SK-N-SH treated with all-trans-retinoic acid at 6 μM for 48 hours (cell line): ENCODE measurements at regions not wholly inside any gene's neighbourhood (a gene's known extent, or its start where the extent isn't known, plus 50 kb on each side); places are given as distances from the start of the nearest gene placed in this dataset.
"Not testable (repeated sequence)": the region's sequence is repeated elsewhere in the genome, so short reads cannot be mapped to it uniquely, and the experiment has no call there.

Experiments
- ATAC-seq: fragments of 200-7000 bp; cut with Tn5 transposase; 3 replicates; pipeline ENCODE4 v1.9.1; 2020; ENCODE audit warnings: mild to moderate bottlenecking, moderate library complexity
- ARNTL ChIP-seq: fragments of 450-650 bp; formaldehyde crosslinking; IDR thresholded peaks from 2 replicates; pipeline ENCODE4 v1.5.0; 2020; ENCODE audit warnings: low read depth, mild to moderate bottlenecking, moderate library complexity, borderline replicate concordance
- CREB5 ChIP-seq: fragments of 250-450 bp; sonication (Bioruptor Pico); IDR thresholded peaks from 2 replicates; pipeline ENCODE4 v1.5.1; 2020; ENCODE audit warnings: low read depth, mild to moderate bottlenecking, moderate library complexity
- CSDC2 ChIP-seq: fragments of 250-450 bp; sonication (Bioruptor Pico); IDR thresholded peaks from 2 replicates; pipeline ENCODE4 v1.5.0; 2020; ENCODE audit warnings: mild to moderate bottlenecking, moderate library complexity
- CSRNP3 ChIP-seq: fragments of 250-450 bp; sonication (Bioruptor Pico); IDR thresholded peaks from 2 replicates; pipeline ENCODE4 v1.5.1; 2021; ENCODE audit warnings: mild to moderate bottlenecking, moderate library complexity
- ESRRG ChIP-seq: fragments of 250-450 bp; sonication (Bioruptor Pico); IDR thresholded peaks from 2 replicates; pipeline ENCODE4 v1.6.1; 2021; ENCODE audit warnings: mild to moderate bottlenecking
- GLIS3 ChIP-seq: fragments of 250-450 bp; sonication (Bioruptor Pico); IDR thresholded peaks from 2 replicates; pipeline ENCODE4 v1.5.0; 2020; ENCODE audit warnings: mild to moderate bottlenecking, moderate library complexity
- ISL1 ChIP-seq: fragments of 250-450 bp; sonication (Bioruptor Pico); IDR thresholded peaks from 2 replicates; pipeline ENCODE4 v2.1.2; 2022; ENCODE audit warnings: mild to moderate bottlenecking, moderate library complexity
- OSR1 ChIP-seq: fragments of 250-450 bp; sonication (Bioruptor Pico); IDR thresholded peaks from 2 replicates; pipeline ENCODE4 v1.8.0; 2022; ENCODE audit warnings: moderate library complexity, mild to moderate bottlenecking, inconsistent platforms
- PATZ1 ChIP-seq: fragments of 250-450 bp; sonication (Bioruptor Pico); IDR thresholded peaks from 2 replicates; pipeline ENCODE4 v1.8.0; 2020; ENCODE audit warnings: mild to moderate bottlenecking, moderate library complexity, borderline replicate concordance
- POU6F1 ChIP-seq: fragments of 250-450 bp; sonication (Bioruptor Pico); IDR thresholded peaks from 2 replicates; pipeline ENCODE4 v1.8.0; 2021; ENCODE audit warnings: low read depth, mild to moderate bottlenecking, moderate library complexity, borderline replicate concordance
- SNAI2 ChIP-seq: fragments of 250-450 bp; sonication (Bioruptor Pico); IDR thresholded peaks from 2 replicates; pipeline ENCODE4 v1.5.0; 2020; ENCODE audit warnings: mild to moderate bottlenecking, moderate library complexity
- TCF4 ChIP-seq: fragments of 250-450 bp; sonication (Bioruptor Pico); IDR thresholded peaks from 2 replicates; pipeline ENCODE4 v1.8.0; 2021; ENCODE audit warnings: mild to moderate bottlenecking, moderate library complexity, borderline replicate concordance
- TOX ChIP-seq: fragments of 250-450 bp; sonication (Bioruptor Pico); IDR thresholded peaks from 2 replicates; pipeline ENCODE4 v1.8.0; 2021; ENCODE audit warnings: mild to moderate bottlenecking, moderate library complexity, borderline replicate concordance
- TSHZ2 ChIP-seq: fragments of 250-450 bp; sonication (Bioruptor Pico); IDR thresholded peaks from 2 replicates; pipeline ENCODE4 v1.5.0; 2020; ENCODE audit warnings: mild to moderate bottlenecking, moderate library complexity
- ZC3H10 ChIP-seq: fragments of 250-450 bp; sonication (Bioruptor Pico); IDR thresholded peaks from 2 replicates; pipeline ENCODE4 v1.5.1; 2021; ENCODE audit warnings: mild to moderate bottlenecking, moderate library complexity
- ZFP3 ChIP-seq: fragments of 250-450 bp; sonication (Bioruptor Pico); IDR thresholded peaks from 2 replicates; pipeline ENCODE4 v1.5.0; 2020; ENCODE audit warnings: mild to moderate bottlenecking, moderate library complexity
- ZFP30 ChIP-seq: fragments of 450-650 bp; formaldehyde crosslinking; IDR thresholded peaks from 2 replicates; pipeline ENCODE4 v1.5.0; 2022; ENCODE audit warnings: mild to moderate bottlenecking, moderate library complexity
- ZNF565 ChIP-seq: fragments of 450-650 bp; formaldehyde crosslinking; conservative IDR thresholded peaks from 2 replicates; pipeline ENCODE4 v1.5.0; 2020; ENCODE audit warnings: low read depth, mild to moderate bottlenecking, moderate library complexity
- ZNF8 ChIP-seq: fragments of 450-650 bp; formaldehyde crosslinking; IDR thresholded peaks from 2 replicates; pipeline ENCODE4 v1.5.0; 2020; ENCODE audit warnings: mild to moderate bottlenecking, moderate library complexity

GRCh38 chr17:73855720-73856333 is 211.6 kb upstream of the SDK2 start:
- no peak for ATAC-seq
- TF ChIP-seq TSHZ2 (CRISPR knock-in tag) (no peak), ZNF565 (CRISPR knock-in tag) (no peak)

- TF ChIP-seq ARNTL (CRISPR knock-in tag) (no peak), SNAI2 (CRISPR knock-in tag) (no peak), PATZ1 (CRISPR knock-in tag) (no peak), ZNF8 (CRISPR knock-in tag) (no peak), TCF4 (CRISPR knock-in tag) (peak; percentile 34; the same call in 1 of the 2 replicates), ZC3H10 (no peak)
- ATAC-seq = no peak
Measured at GRCh38 chr17:73856556-73856955, 212.3 kb upstream of the SDK2 start.

GRCh38 chr17:73859439-73860008 is 215.3 kb upstream of the SDK2 start:
- ATAC-seq = not testable (repeated sequence)

GRCh38 chr17:73861543-73861942 is 217.3 kb upstream of the SDK2 start:
- TF ChIP-seq ZFP30 = no peak
- TF ChIP-seq OSR1 (CRISPR knock-in tag) = no peak
- TF ChIP-seq CSDC2 (CRISPR knock-in tag) = no peak
- no peak for TF ChIP-seq CREB5
- no peak for TF ChIP-seq ZFP3 (CRISPR knock-in tag)
- TF ChIP-seq GLIS3 (CRISPR knock-in tag) = no peak
- TF ChIP-seq ESRRG (CRISPR knock-in tag) = no peak
- no peak for TF ChIP-seq TCF4 (CRISPR knock-in tag)
- TF ChIP-seq ISL1 (CRISPR knock-in tag) = no peak
- no peak for TF ChIP-seq ZC3H10
- TF ChIP-seq POU6F1 (CRISPR knock-in tag) = no peak
- TF ChIP-seq SNAI2 (CRISPR knock-in tag) = no peak
- TF ChIP-seq ARNTL (CRISPR knock-in tag) = no peak
- no peak for TF ChIP-seq TOX (CRISPR knock-in tag)
- no peak for TF ChIP-seq CSRNP3
- ATAC-seq = no peak
